GM21447 (cell line): ENCODE measurements at regions not wholly inside any gene's neighbourhood (a gene's known extent, or its start where the extent isn't known, plus 50 kb on each side); places are given as distances from the start of the nearest gene placed in this dataset.
"Not testable (repeated sequence)": the region's sequence is repeated elsewhere in the genome, so short reads cannot be mapped to it uniquely, and the experiment has no call there.

Experiments used
- ATAC-seq: cut with Tn5 transposase; IDR thresholded peaks from one replicate; pipeline ENCODE4 v1.9.1; 2021; ENCODE audit not compliant: unreplicated experiment

- no peak for ATAC-seq
Measured at GRCh38 chr3:177689869-177690268, 492.6 kb upstream of the TBL1XR1 start.

DNA sequence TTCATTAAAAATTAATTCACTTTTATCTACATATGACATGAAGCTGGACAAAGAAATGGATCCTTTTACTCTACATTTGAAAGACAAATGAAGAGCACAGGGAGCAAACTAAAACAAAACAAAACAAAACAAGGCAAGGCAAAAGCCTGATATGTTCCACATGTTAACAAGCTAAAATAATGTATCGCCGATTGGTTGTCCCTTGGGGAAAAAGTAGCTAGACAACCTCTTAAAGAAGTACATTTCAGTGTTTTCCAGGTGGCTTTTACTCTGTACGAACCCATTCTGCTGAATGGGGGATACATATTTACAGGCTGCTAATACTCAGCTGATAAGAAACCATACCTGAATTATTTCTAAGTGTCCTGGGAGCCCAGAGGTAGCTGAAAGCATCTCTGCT, 493.0 kb upstream of the TBL1XR1 start:
- ATAC-seq, result no peak

- ATAC-seq, result no peak
Measured at GRCh38 chr3:177692304-177692975, 495.2 kb upstream of the TBL1XR1 start.

DNA sequence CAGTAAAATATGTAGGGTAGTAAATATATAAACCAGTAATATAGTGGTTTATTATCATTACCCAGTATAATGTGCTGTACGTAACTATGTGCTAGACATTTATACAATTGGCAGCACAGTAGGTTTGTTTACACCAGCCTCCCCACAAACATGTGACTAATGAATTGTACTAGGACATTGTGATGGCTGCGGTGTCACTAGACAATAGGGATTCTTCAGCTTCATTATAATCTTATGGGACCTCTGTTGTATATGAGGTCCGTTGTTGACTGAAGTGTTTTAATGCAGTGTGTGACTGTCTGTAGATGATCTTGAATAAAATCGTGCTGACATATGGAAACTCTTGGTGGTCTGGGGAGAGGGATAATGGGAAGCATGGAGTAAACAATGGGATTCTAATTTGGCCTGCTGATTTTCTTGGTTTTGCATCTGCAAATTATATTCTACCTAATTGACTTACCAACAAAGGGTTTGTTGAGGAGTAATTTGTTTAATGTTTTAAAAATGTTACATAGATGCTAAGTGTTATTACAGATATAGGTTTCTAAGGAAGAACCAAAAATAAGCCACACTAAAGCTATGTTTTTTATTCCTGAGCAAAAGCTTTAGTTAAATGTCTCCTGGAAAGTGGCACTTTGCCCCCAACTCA, 496.5 kb upstream of the TBL1XR1 start:
- no peak for ATAC-seq

DNA sequence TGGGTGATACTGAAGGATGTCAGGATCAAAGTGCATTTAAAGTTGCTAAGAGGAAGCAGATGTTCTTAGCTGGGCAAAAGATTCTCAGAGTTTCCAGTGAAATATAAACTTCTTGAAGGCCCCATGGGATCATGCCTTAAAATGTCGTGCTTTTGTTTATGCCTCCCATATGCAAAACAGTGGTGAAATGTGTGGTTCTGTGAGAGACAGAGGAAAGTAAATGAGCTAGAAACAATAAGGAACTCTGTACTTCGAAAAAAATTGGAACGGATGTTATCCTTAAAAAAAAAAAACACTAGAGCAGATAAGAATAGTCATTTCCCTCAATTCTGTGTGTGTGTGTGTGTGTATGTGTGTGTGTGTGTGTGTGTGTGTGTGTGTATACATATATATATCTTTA, 497.0 kb upstream of the TBL1XR1 start:
- ATAC-seq, result peak; percentile 72

GRCh38 chr3:177694951-177695350, 497.7 kb upstream of the TBL1XR1 start:
- ATAC-seq, result no peak

DNA sequence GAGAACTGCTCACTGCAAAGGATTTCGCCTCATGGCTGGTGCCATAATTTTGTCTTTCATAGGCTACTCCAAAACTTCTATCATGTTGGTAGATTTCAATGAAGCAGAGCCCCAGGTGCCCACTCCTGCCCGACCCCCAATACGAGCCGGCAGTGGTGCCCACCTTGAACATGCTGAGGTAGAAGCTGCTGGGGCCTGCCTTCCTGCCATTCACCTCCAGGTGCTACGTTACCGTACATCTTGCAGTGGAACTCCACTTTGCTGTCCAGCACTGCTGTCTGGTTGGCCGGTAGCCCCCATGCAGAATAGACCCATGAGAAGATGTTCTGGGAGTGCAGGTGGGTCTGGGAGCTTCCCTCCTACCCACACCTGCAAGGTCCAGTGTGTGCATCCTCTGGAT, 502.8 kb upstream of the TBL1XR1 start:
- ATAC-seq, result no peak

- ATAC-seq, result no peak
Measured at GRCh38 chr3:177703788-177704187, 506.5 kb upstream of the TBL1XR1 start.

- no peak for ATAC-seq
Measured at GRCh38 chr3:177705976-177706823, 508.9 kb upstream of the TBL1XR1 start.

DNA sequence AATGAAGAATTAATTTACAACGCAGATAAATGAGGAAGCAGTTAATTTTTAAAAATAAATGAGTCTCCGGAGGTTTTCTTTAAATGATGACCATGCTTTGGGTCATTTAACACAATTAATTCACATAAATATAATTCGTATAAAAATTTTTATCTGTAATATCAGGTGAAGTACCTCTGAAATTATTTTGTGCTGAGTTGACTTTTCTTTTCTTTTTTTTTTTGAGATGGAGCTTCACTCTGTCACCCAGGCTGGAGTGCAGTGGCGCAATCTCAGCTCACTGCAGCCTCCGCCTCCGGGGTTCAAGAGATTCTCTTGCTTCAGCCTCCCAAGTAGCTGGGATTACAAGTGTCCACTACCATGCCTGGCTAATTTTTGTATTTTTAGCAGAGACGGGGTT, 512.2 kb upstream of the TBL1XR1 start:
- not testable (repeated sequence) for ATAC-seq

DNA sequence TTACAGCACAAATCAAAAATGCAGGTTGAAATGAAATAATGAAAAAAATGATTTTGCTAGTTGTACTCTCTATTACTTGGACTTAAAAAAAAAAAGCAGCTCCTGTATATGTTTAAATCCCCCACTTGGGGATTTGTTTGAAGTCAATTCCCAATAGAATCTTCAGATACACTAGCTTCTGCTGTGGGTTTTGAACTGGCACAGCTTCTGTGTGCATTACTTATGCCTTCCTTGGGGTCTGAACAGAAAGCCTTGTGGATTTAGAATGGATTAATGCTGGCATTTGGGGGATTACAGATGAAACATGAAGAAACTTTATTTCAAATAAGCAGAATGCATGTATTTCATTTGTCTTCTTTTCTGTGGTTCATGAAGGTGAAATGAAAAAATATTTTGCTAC, 513.2 kb upstream of the TBL1XR1 start:
- ATAC-seq, result no peak

GRCh38 chr3:177711637-177712036, 514.4 kb upstream of the TBL1XR1 start:
- no peak for ATAC-seq

DNA sequence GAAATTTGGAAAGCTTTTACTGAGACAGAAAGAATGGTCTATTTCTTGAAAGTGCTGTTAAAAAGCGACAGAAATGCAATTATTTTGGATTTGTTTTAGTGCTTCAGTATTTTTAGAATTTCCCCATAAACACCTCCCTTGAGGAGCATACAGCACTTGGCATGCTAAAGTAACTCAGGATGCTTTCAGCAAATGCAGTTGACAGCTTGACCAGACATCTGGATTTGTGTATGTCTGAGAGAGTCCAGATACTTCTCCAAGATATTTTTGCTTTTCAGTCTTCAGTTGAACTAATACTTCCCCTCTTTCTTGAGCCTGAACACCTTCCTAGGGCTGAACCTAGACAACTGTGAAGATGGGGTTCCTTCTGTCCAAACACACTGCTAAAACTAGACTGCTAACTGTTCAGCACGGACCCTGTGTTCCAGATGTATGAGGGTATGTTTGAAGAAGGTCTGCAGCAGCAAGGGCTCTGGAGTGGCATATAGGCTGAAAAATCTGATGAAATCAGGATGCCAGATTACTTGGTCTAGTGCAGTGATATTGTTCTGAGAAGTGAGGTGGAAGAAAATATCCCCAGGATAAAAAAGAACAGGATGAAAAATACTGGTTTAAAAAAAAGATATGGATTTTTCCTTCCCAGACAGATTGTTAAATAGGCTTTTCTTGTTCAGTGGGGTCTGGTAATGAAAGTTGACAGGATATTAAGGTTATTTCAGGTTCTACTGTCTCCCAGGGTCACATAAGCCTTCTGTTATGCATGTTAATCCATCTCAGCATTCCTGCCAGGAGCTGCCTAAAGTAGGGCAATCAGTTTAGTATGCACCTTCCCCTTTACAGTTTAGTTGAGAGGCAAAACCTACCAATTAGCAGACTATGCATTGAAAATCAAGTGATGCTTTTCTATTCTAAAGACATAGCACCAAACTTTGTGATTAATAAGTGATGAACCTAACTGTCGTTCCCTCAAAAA, 516.9 kb upstream of the TBL1XR1 start:
- no peak for ATAC-seq

GRCh38 chr3:177714945-177715344, 517.7 kb upstream of the TBL1XR1 start:
- no peak for ATAC-seq

- ATAC-seq, result no peak
Measured at GRCh38 chr3:177715980-177716379, 518.7 kb upstream of the TBL1XR1 start.

DNA sequence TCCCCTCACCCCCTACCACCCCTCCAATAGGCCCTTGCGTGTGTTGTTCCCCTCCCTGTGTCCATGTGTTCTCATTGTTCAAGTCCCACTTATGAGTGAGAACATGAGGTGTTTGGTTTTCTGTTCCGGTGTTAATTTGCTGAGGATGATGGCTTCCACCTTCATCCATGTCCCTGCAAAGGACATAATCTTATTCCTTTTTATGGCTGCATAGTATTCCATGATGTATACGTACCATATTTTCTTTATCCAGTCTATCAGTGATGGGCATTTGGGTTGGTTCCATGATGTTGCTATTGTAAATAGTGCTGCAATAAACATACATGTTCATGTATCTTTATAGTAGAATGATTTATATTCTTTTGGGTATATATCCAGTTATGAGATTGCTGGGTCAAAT, 523.6 kb upstream of the TBL1XR1 start:
- not testable (repeated sequence) for ATAC-seq

- no peak for ATAC-seq
Measured at GRCh38 chr3:177721864-177722785, 524.8 kb upstream of the TBL1XR1 start.

GRCh38 chr3:177724020-177724638, 526.8 kb upstream of the TBL1XR1 start:
- no peak for ATAC-seq

- no peak for ATAC-seq
Measured at GRCh38 chr3:177725165-177725564, 527.9 kb upstream of the TBL1XR1 start.
